ENCODE measurements at regions not wholly inside any gene's neighbourhood (a gene's known extent, or its start where the extent isn't known, plus 50 kb on each side); places are given as distances from the start of the nearest gene placed in this dataset.
"Not testable (repeated sequence)": the region's sequence is repeated elsewhere in the genome, so short reads cannot be mapped to it uniquely, and the experiment has no call there.

- no peak overlapping the region for H2BK120ac ChIP-seq (ENCODE audit: low read depth, low read length, poor library complexity, severe bottlenecking)
- no peak for DNase-seq
- no peaks in the 10 kb centered on the region for H3K9me3 ChIP-seq (ENCODE audit: control insufficient read depth, low read depth, low read length)
- Mint-ChIP-seq H3K4me1 (0 out of 4 replicates have a peak, but pooled peaks cover 2 to 5% of the 10 kb centered on the region in 2 experiments), H3K36me3 (ENCODE audit: insufficient read depth in 1 of 3, low read depth in 3 of 3) (peaks cover 31 to 62% (median 45%) of the 10 kb centered on the region in 3 experiments), H3K9me3 (peaks cover 3 to 8% of the 10 kb centered on the region in 2 experiments; a peak in 2 of 5 replicates), H3K4me3 (no peak overlapping the region), H3K27me3 (ENCODE audit: low read depth) (no peaks in the 10 kb centered on the region), H3K27ac (peak overlapping the region; percentile 61 to 90 (median 70); a peak in 4 of 7 replicates)
- no peak overlapping the region for H4K8ac ChIP-seq (replicated peaks; ENCODE audit: insufficient read length, low read depth, low read length)
- no peak overlapping the region for H4K91ac ChIP-seq (ENCODE audit: insufficient read length, low read depth, low read length)
- no peak overlapping the region for H2BK20ac ChIP-seq (ENCODE audit: low read depth, low read length, poor library complexity, severe bottlenecking)
- H3K4me2 ChIP-seq (ENCODE audit: insufficient read depth, insufficient read length, low read length): no peak overlapping the region
- TF ChIP-seq CTCF (conservative IDR thresholded peaks at IDR 0.05): no peak
- no peaks in the 10 kb centered on the region for H3K4me1 ChIP-seq (ENCODE audit: insufficient read depth, low read length)
- no peak overlapping the region for H3K9ac ChIP-seq (ENCODE audit: extremely low read depth, insufficient read length, low read length)
- H3K27me3 ChIP-seq (ENCODE audit: insufficient read depth, low read length): no peaks in the 10 kb centered on the region
- no peaks in the 10 kb centered on the region for H3K23me2 ChIP-seq (ENCODE audit: insufficient read length, low read depth, low read length, poor library complexity, severe bottlenecking)
- no peak overlapping the region for H3K56ac ChIP-seq (ENCODE audit: insufficient read length, low read depth, low read length)
- no peak overlapping the region for H4K5ac ChIP-seq (ENCODE audit: insufficient read length, low read depth, low read length)
- H4K20me1 ChIP-seq (ENCODE audit: control insufficient read depth, insufficient read depth, insufficient read length): no peaks in the 10 kb centered on the region
- H2BK5ac ChIP-seq (ENCODE audit: insufficient read length, low read length): no peak overlapping the region
- peaks cover 3% of the 10 kb centered on the region; the same call in 1 of the 2 replicates for H3K79me2 ChIP-seq (ENCODE audit: insufficient read depth, low read length)
- H3K18ac ChIP-seq (ENCODE audit: insufficient read length, low read depth, low read length): no peak overlapping the region
- no peak overlapping the region for H3K4ac ChIP-seq (ENCODE audit: low read depth, low read length)
- no peak overlapping the region for H3T11ph ChIP-seq (ENCODE audit: low read length)
- whole genome bisulfite sequencing (ENCODE audit: extremely low coverage, insufficient read length, low lambda C conversion rate): no CpG with 5 or more reads among the region's 4 CpGs
- H3K23ac ChIP-seq (ENCODE audit: insufficient read length, low read depth, low read length): no peak overlapping the region
- no peak overlapping the region for H2AK5ac ChIP-seq (ENCODE audit: insufficient read length, low read length)
- H3K79me1 ChIP-seq (ENCODE audit: insufficient read depth, low read depth, low read length, poor library complexity, severe bottlenecking): peaks cover 2% of the 10 kb centered on the region
- H3K27ac ChIP-seq (ENCODE audit: insufficient read length, low read depth, low read length): no peak overlapping the region
- no peak overlapping the region for H3K14ac ChIP-seq (ENCODE audit: insufficient read depth, low read length)
- H2BK15ac ChIP-seq (ENCODE audit: low read depth, low read length): no peak overlapping the region
- no peak overlapping the region for H2BK12ac ChIP-seq (ENCODE audit: insufficient read length, low read depth, low read length)
- H2AFZ ChIP-seq (ENCODE audit: low read length): no peak overlapping the region
Observed at GRCh38 chr6:21792177-21792576, 198.6 kb downstream of the SOX4 start.

GRCh38 chr6:21796979-21797378 lies 203.4 kb downstream of the SOX4 start:
- Mint-ChIP-seq H3K9me3 (peaks cover 17% of the 10 kb centered on the region in 2 experiments), H3K36me3 (ENCODE audit: insufficient read depth in 1 of 3, low read depth in 3 of 3) (peaks cover 33 to 39% (median 39%) of the 10 kb centered on the region in 3 experiments), H3K4me1 (peaks cover 23 to 25% of the 10 kb centered on the region in 2 experiments)
- no CpG with 5 or more reads among the region's 31 CpGs for WGBS (ENCODE audit: extremely low coverage, insufficient read length, low lambda C conversion rate)
- H2AK5ac ChIP-seq (ENCODE audit: insufficient read length, low read length); H3K4me2 ChIP-seq (ENCODE audit: insufficient read depth, insufficient read length, low read length); H3K79me2 ChIP-seq (ENCODE audit: insufficient read depth, low read length); H3K9me3 ChIP-seq (ENCODE audit: control insufficient read depth, low read depth, low read length); H2BK120ac ChIP-seq (ENCODE audit: low read depth, low read length, poor library complexity, severe bottlenecking); H3T11ph ChIP-seq (ENCODE audit: low read length); DNase-seq; H3K56ac ChIP-seq (ENCODE audit: insufficient read length, low read depth, low read length); H4K8ac ChIP-seq (replicated peaks; ENCODE audit: insufficient read length, low read depth, low read length); H3K27me3 Mint-ChIP-seq (ENCODE audit: low read depth); H2BK5ac ChIP-seq (ENCODE audit: insufficient read length, low read length); H4K91ac ChIP-seq (ENCODE audit: insufficient read length, low read depth, low read length); H2AFZ ChIP-seq (ENCODE audit: low read length); H4K5ac ChIP-seq (ENCODE audit: insufficient read length, low read depth, low read length); H2BK20ac ChIP-seq (ENCODE audit: low read depth, low read length, poor library complexity, severe bottlenecking); H2BK15ac ChIP-seq (ENCODE audit: low read depth, low read length); H3K79me1 ChIP-seq (ENCODE audit: insufficient read depth, low read depth, low read length, poor library complexity, severe bottlenecking); H3K4ac ChIP-seq (ENCODE audit: low read depth, low read length); H3K27ac ChIP-seq (ENCODE audit: insufficient read length, low read depth, low read length); H3K23me2 ChIP-seq (ENCODE audit: insufficient read length, low read depth, low read length, poor library complexity, severe bottlenecking); H3K14ac ChIP-seq (ENCODE audit: insufficient read depth, low read length); H3K4me1 ChIP-seq (ENCODE audit: insufficient read depth, low read length); H4K20me1 ChIP-seq (ENCODE audit: control insufficient read depth, insufficient read depth, insufficient read length); H3K9ac ChIP-seq (ENCODE audit: extremely low read depth, insufficient read length, low read length); H2BK12ac ChIP-seq (ENCODE audit: insufficient read length, low read depth, low read length); H3K23ac ChIP-seq (ENCODE audit: insufficient read length, low read depth, low read length); H3K18ac ChIP-seq (ENCODE audit: insufficient read length, low read depth, low read length); H3K27ac Mint-ChIP-seq; H3K4me3 Mint-ChIP-seq; H3K27me3 ChIP-seq (ENCODE audit: insufficient read depth, low read length): not testable (repeated sequence)
